ENCODE measurements at regions not wholly inside any gene's neighbourhood (a gene's known extent, or its start where the extent isn't known, plus 50 kb on each side); places are given as distances from the start of the nearest gene placed in this dataset.

GRCh38 chr7:82701949-82702348, 258.4 kb upstream of the CACNA2D1 start:
- H3K79me2 ChIP-seq (replicated peaks; ENCODE audit: insufficient read depth, low read length), result no peaks in the 10 kb centered on the region
- H3K27ac ChIP-seq (ENCODE audit: low read length), result no peak overlapping the region
- no peak overlapping the region for H3K4me3 ChIP-seq (ENCODE audit: low read length)
- H3K27me3 ChIP-seq (ENCODE audit: insufficient read depth, low read depth, low read length), result no peaks in the 10 kb centered on the region
- H3K9me2 ChIP-seq (ENCODE audit: insufficient read depth, low read length), result no peaks in the 10 kb centered on the region
- H2AFZ ChIP-seq (ENCODE audit: low read depth, low read length), result no peak overlapping the region
- H3F3A ChIP-seq (ENCODE audit: insufficient read depth, low read length, poor library complexity, severe bottlenecking), result no peaks in the 10 kb centered on the region
- TF ChIP-seq RAD21 (conservative IDR thresholded peaks at IDR 0.05), result no peak
- TF ChIP-seq SMC3 (conservative IDR thresholded peaks at IDR 0.05; ENCODE audit: poor library complexity), result no peak
- TF ChIP-seq MXI1 (conservative IDR thresholded peaks at IDR 0.05; ENCODE audit: poor library complexity, severe bottlenecking), result no peak
- no peak for TF ChIP-seq TAF1 (IDR thresholded peaks at IDR 0.05; ENCODE audit: low read depth)
- no peak for TF ChIP-seq REST (IDR thresholded peaks at IDR 0.05; ENCODE audit: borderline replicate concordance)
- no peak for TF ChIP-seq POLR2AphosphoS5 (IDR thresholded peaks at IDR 0.05)
- TF ChIP-seq EP300 (conservative IDR thresholded peaks at IDR 0.05; ENCODE audit: poor library complexity, severe bottlenecking), result no peak
- TF ChIP-seq, protein P1, sequence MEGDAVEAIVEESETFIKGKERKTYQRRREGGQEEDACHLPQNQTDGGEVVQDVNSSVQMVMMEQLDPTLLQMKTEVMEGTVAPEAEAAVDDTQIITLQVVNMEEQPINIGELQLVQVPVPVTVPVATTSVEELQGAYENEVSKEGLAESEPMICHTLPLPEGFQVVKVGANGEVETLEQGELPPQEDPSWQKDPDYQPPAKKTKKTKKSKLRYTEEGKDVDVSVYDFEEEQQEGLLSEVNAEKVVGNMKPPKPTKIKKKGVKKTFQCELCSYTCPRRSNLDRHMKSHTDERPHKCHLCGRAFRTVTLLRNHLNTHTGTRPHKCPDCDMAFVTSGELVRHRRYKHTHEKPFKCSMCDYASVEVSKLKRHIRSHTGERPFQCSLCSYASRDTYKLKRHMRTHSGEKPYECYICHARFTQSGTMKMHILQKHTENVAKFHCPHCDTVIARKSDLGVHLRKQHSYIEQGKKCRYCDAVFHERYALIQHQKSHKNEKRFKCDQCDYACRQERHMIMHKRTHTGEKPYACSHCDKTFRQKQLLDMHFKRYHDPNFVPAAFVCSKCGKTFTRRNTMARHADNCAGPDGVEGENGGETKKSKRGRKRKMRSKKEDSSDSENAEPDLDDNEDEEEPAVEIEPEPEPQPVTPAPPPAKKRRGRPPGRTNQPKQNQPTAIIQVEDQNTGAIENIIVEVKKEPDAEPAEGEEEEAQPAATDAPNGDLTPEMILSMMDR (IDR thresholded peaks at IDR 0.05; ENCODE audit: poor library complexity, severe bottlenecking), result no peak
- TF ChIP-seq EZH2 (IDR thresholded peaks at IDR 0.05; ENCODE audit: borderline replicate concordance, insufficient read depth, low read length, poor library complexity, severe bottlenecking), result no peak
- no peaks in the 10 kb centered on the region for H4K20me1 ChIP-seq (ENCODE audit: insufficient read depth)
- no peak overlapping the region for H3K4me2 ChIP-seq (ENCODE audit: low read length)
- H3K9me3 ChIP-seq (ENCODE audit: low read length), result no peaks in the 10 kb centered on the region
- no peak overlapping the region for H3K9ac ChIP-seq (ENCODE audit: low read length)
- no peaks in the 10 kb centered on the region for H3K36me3 ChIP-seq (ENCODE audit: insufficient read depth, low read length)

- Histone ChIP-seq H3K9me2 (ENCODE audit: insufficient read depth, low read length) (no peaks in the 10 kb centered on the region), H2AFZ (ENCODE audit: low read depth, low read length) (no peak overlapping the region), H3K27me3 (ENCODE audit: insufficient read depth, low read depth, low read length) (no peaks in the 10 kb centered on the region), H3K9ac (ENCODE audit: low read length) (no peak overlapping the region), H3K4me3 (ENCODE audit: low read length) (no peak overlapping the region), H3K79me2 (replicated peaks; ENCODE audit: insufficient read depth, low read length) (no peaks in the 10 kb centered on the region), H3K27ac (ENCODE audit: low read length) (no peak overlapping the region), H4K20me1 (ENCODE audit: insufficient read depth) (no peaks in the 10 kb centered on the region), H3F3A (ENCODE audit: insufficient read depth, low read length, poor library complexity, severe bottlenecking) (no peaks in the 10 kb centered on the region), H3K9me3 (ENCODE audit: low read length) (no peaks in the 10 kb centered on the region), H3K36me3 (ENCODE audit: insufficient read depth, low read length) (no peaks in the 10 kb centered on the region), H3K4me2 (ENCODE audit: low read length) (no peak overlapping the region)
- TF ChIP-seq EP300 (conservative IDR thresholded peaks at IDR 0.05; ENCODE audit: poor library complexity, severe bottlenecking) (no peak), MXI1 (conservative IDR thresholded peaks at IDR 0.05; ENCODE audit: poor library complexity, severe bottlenecking) (no peak), TAF1 (IDR thresholded peaks at IDR 0.05; ENCODE audit: low read depth) (no peak), EZH2 (IDR thresholded peaks at IDR 0.05; ENCODE audit: borderline replicate concordance, insufficient read depth, low read length, poor library complexity, severe bottlenecking) (no peak), POLR2AphosphoS5 (IDR thresholded peaks at IDR 0.05) (no peak), REST (IDR thresholded peaks at IDR 0.05; ENCODE audit: borderline replicate concordance) (no peak), SMC3 (conservative IDR thresholded peaks at IDR 0.05; ENCODE audit: poor library complexity) (no peak), RAD21 (conservative IDR thresholded peaks at IDR 0.05) (no peak)
- TF ChIP-seq, protein P1 (IDR thresholded peaks at IDR 0.05; ENCODE audit: poor library complexity, severe bottlenecking), result no peak
These were observed 257.2 kb upstream of the CACNA2D1 start for GRCh38 chr7:82700741-82701140.

Data from neural cell (in vitro differentiated cells).